Cerebellar cortex (tissue), 1 donor: ENCODE measurements at regions not wholly inside any gene's neighbourhood (a gene's known extent, or its start where the extent isn't known, plus 50 kb on each side); places are given as distances from the start of the nearest gene placed in this dataset.
"Not testable (repeated sequence)": the region's sequence is repeated elsewhere in the genome, so short reads cannot be mapped to it uniquely, and the experiment has no call there.

Experiments used
- DNase-seq: peaks from one replicate; pipeline ENCODE4 v3.0.0-alpha.2; 2015; ENCODE audit warnings: low spot score

GRCh38 chr10:37467246-37467645 is 341.8 kb downstream of the ANKRD30A start:
- DNase-seq = no peak

- no peak for DNase-seq
Observed at GRCh38 chr10:37456456-37456855, 331.1 kb downstream of the ANKRD30A start.

GRCh38 chr10:37448161-37448560 is 322.8 kb downstream of the ANKRD30A start:
- no peak for DNase-seq

- DNase-seq = no peak
Observed at GRCh38 chr10:37442882-37443281, 317.5 kb downstream of the ANKRD30A start.

- DNase-seq = not testable (repeated sequence)
Observed at GRCh38 chr10:37441224-37441623, 315.8 kb downstream of the ANKRD30A start.

- DNase-seq = no peak
Observed at GRCh38 chr10:37439826-37440225, 314.4 kb downstream of the ANKRD30A start.

- no peak for DNase-seq
Observed at GRCh38 chr10:37436357-37436756, 311.0 kb downstream of the ANKRD30A start.

GRCh38 chr10:37434091-37434490 is 308.7 kb downstream of the ANKRD30A start:
- no peak for DNase-seq
